HCT116 (cell line): ENCODE measurements at regions not wholly inside any gene's neighbourhood (a gene's known extent, or its start where the extent isn't known, plus 50 kb on each side); places are given as distances from the start of the nearest gene placed in this dataset.
"Not testable (repeated sequence)": the region's sequence is repeated elsewhere in the genome, so short reads cannot be mapped to it uniquely, and the experiment has no call there.

Experiments used
- ATAC-seq: fragments of 200-7000 bp; cut with Tn5 transposase; 2 replicates; pipeline ENCODE4 v1.9.1; 2020; ENCODE audit warnings: mild to moderate bottlenecking, moderate library complexity
- BruUV-seq: library from RNA; stranded (reverse); fragments of 400-500 nt; replicated peaks from 2 replicates; lab custom pipeline; 2021; lab: Mats Ljungman, UMichigan
- CTCF ChIA-PET: fragments of 300-600 bp; sonication (Branson Sonifier 250); formaldehyde crosslinking; loops from one replicate; lab custom pipeline; 2021; ENCODE audit warnings: antibody characterized with exemption; lab: Charles Lee
- POLR2A ChIA-PET: fragments of 300-600, 350-600 bp; sonication (Branson Sonifier 250); formaldehyde crosslinking; loops from one replicate; lab custom pipeline; 2021; ENCODE audit warnings: antibody characterized with exemption; lab: Charles Lee
- RAD21 ChIA-PET, 2 experiments: fragments of 300-600 bp; sonication (Branson Sonifier 250); formaldehyde crosslinking; loops; one replicate each; lab custom pipeline; 2023; ENCODE audit warnings: low total read pairs in 2 of 2; ENCODE audit not compliant: uncharacterized antibody in 2 of 2, unreplicated experiment in 2 of 2, low non-redundant PET in 1 of 2; lab: Charles Lee
- DNase-seq: peaks from one replicate; pipeline ENCODE4 v3.0.0-alpha.2; 2010; ENCODE audit warnings: low read depth, low spot score
- H2AFZ ChIP-seq: fragments of 200-600 bp; shearing (Covaris generic), sonication (generic); 2 replicates; pipeline ENCODE4 v1.6.1; 2017; ENCODE audit warnings: low read depth, mixed run types, mixed read lengths, antibody characterized with exemption, low read length; ENCODE audit not compliant: poor library complexity, severe bottlenecking
- H3K27ac ChIP-seq: 2 replicates; pipeline ENCODE4 v1.5.1; 2012; ENCODE audit warnings: low read depth, low read length
- H3K27me3 ChIP-seq: fragments of 200-600 bp; sonication (generic); 2 replicates; pipeline ENCODE4 v1.6.1; 2016; ENCODE audit warnings: mixed run types, low read length, mixed read lengths; ENCODE audit not compliant: insufficient read depth
- H3K36me3 ChIP-seq, 2 experiments: fragments of 200-500 bp in 1 of 2; fragments of 200-600 bp in 1 of 2; sonication (Bioruptor generic) in 1 of 2; sonication (generic) in 1 of 2; 2 replicates each; pipeline versions ENCODE4 v1.5.1 to v1.6.1; 2014 to 2016; ENCODE audit warnings: low read length in 2 of 2, inconsistent platforms in 1 of 2, mixed read lengths in 1 of 2, mixed run types in 1 of 2; ENCODE audit not compliant: insufficient read depth in 2 of 2, control insufficient read depth in 1 of 2
- H3K4me1 ChIP-seq, 2 experiments: fragments of 200-600 bp in 1 of 2; sonication (generic) in 1 of 2; 2 replicates each; pipeline versions ENCODE4 v1.5.1 to v1.6.1; 2012 to 2017; ENCODE audit warnings: low read length in 2 of 2, inconsistent platforms in 1 of 2, mild to moderate bottlenecking in 1 of 2, mixed read lengths in 1 of 2, mixed run types in 1 of 2, moderate library complexity in 1 of 2; ENCODE audit not compliant: insufficient read depth in 2 of 2, control insufficient read depth in 1 of 2
- H3K4me2 ChIP-seq: fragments of 200-600 bp; sonication (generic); 2 replicates; pipeline ENCODE4 v1.6.1; 2017; ENCODE audit warnings: mixed run types, low read length, mixed read lengths
- H3K4me3 ChIP-seq, 2 experiments: fragments of 200-600 bp in 1 of 2; sonication (generic) in 1 of 2; replicated peaks in 1 of 2; 2 replicates each; pipeline ENCODE4 v1.5.1; 2011 to 2016; ENCODE audit warnings: low read length in 2 of 2, control low read depth in 1 of 2, low read depth in 1 of 2, mild to moderate bottlenecking in 1 of 2, mixed read lengths in 1 of 2, mixed run types in 1 of 2
- H3K79me2 ChIP-seq: fragments of 200-600 bp; sonication (generic); 2 replicates; pipeline ENCODE4 v1.6.1; 2017; ENCODE audit warnings: mild to moderate bottlenecking, mixed run types, low read length, moderate library complexity, mixed read lengths; ENCODE audit not compliant: insufficient read depth
- H3K9ac ChIP-seq: fragments of 200-600 bp; sonication (generic); 2 replicates; pipeline ENCODE4 v1.6.1; 2016; ENCODE audit warnings: low read length, mixed read lengths
- H3K9me2 ChIP-seq: fragments of 200-600 bp; sonication (generic), shearing (Covaris generic); 2 replicates; pipeline ENCODE4 v1.6.1; 2017; ENCODE audit warnings: mixed run types, mild to moderate bottlenecking, moderate library complexity; ENCODE audit not compliant: insufficient read depth
- H3K9me3 ChIP-seq, 2 experiments: fragments of 200-500 bp in 1 of 2; fragments of 200-600 bp in 1 of 2; sonication (Bioruptor generic) in 1 of 2; sonication (generic) in 1 of 2; 2 replicates each; pipeline ENCODE4 v1.6.1; 2014 to 2017; ENCODE audit warnings: low read length in 2 of 2, mixed read lengths in 2 of 2, inconsistent platforms in 1 of 2, low read depth in 1 of 2, mild to moderate bottlenecking in 1 of 2, mixed run types in 1 of 2, moderate library complexity in 1 of 2; ENCODE audit not compliant: control insufficient read depth in 1 of 2, insufficient read depth in 1 of 2
- H4K20me1 ChIP-seq: fragments of 200-600 bp; sonication (generic), shearing (Covaris generic); 2 replicates; pipeline ENCODE4 v1.6.1; 2017; ENCODE audit warnings: mixed run types, mild to moderate bottlenecking, moderate library complexity; ENCODE audit not compliant: insufficient read depth
- CTCF ChIP-seq, 3 experiments: fragments of 200-600 bp in 1 of 3; sonication (generic) in 1 of 3; IDR thresholded peaks in 2 of 3; conservative IDR thresholded peaks in 1 of 3; 2 replicates each; pipeline ENCODE4 v1.5.1; 2012 to 2017; ENCODE audit warnings: low read depth in 2 of 3, low read length in 2 of 3, antibody characterized with exemption in 1 of 3, borderline replicate concordance in 1 of 3, control low read depth in 1 of 3, mild to moderate bottlenecking in 1 of 3, mixed read lengths in 1 of 3, mixed run types in 1 of 3, moderate library complexity in 1 of 3; ENCODE audit not compliant: insufficient read depth in 1 of 3
- EGR1 ChIP-seq: IDR thresholded peaks from 2 replicates; pipeline ENCODE4 v1.6.1; 2012; ENCODE audit warnings: low read depth
- JUND ChIP-seq: IDR thresholded peaks from 2 replicates; pipeline ENCODE4 v1.6.1; 2012
- POLR2A ChIP-seq: IDR thresholded peaks from 2 replicates; pipeline ENCODE4 v1.7.0; 2011; ENCODE audit warnings: borderline replicate concordance; ENCODE audit not compliant: insufficient read depth, insufficient read length; ENCODE audit errors: extremely low read depth
- YY1 ChIP-seq: IDR thresholded peaks from 2 replicates; pipeline ENCODE4 v1.6.1; 2011; ENCODE audit warnings: low read length, low read depth, moderate library complexity, mild to moderate bottlenecking; ENCODE audit not compliant: insufficient replicate concordance; ENCODE audit errors: extremely low read depth
- intact Hi-C: fragments of 100-400 bp; cut with micrococcal nuclease; formaldehyde crosslinking; loops from 2 replicates; pipeline ENCODE4 v1.10.0; 2022
- TF ChIP-seq, protein P1 (sequence below): IDR thresholded peaks from 2 replicates; pipeline ENCODE4 v1.6.1; 2012
- TF ChIP-seq, protein P2 (sequence below): IDR thresholded peaks from 2 replicates; pipeline ENCODE4 v1.6.1; 2012; ENCODE audit warnings: low read depth

DNA sequence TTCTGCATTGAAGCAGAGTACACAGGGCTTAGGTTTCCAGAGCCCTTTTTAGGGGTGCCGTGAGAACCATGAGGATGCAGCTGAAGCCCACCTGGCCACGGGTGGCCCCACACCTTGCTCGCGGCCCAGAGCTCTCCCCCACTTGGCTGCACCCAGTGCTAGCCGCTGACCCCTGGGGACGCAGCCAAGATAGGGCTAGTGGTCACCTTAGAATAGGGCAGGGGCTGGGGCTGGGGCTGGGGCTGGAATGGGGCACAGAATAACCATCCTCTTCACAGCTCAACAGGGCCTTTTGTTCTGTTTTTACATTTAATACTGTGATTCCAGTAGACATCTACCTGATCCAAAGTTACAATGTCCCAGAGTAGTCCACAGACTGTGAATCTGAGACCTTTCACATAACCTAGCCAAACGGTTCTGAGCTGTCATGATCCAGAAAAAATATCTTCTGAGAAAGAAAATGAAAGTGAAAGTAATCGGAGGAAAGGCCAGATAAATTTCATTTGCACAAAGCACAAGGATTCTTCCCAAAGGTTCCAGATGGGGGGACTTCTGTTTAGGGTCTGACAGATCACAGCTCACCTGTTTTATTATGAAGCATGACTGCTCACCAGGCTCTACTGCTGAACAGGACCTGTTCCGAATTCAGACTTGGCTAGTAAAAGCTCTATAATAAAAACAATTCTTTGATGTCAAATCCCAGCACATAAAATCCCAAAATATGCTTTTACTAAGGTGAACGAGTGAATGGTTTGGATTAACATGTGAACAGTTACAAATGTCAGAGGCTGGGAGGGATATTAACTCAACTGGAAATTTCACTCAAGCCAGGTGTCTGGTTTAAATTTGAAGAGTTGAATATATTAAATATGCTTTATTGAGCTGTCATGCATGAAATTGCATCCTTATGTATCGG is 401.9 kb downstream of the THBS2 start (continued):
- TF ChIP-seq CTCF (IDR thresholded peaks at IDR 0.05 in 2 of 3, conservative IDR thresholded peaks at IDR 0.05 in 1 of 3; ENCODE audit: borderline replicate concordance in 1 of 3, insufficient read depth in 1 of 3, low read depth in 2 of 3, low read length in 2 of 3) (no peak), JUND (no peak), POLR2A (no peak), YY1 (no peak), EGR1 (no peak)
- TF ChIP-seq, protein P1, sequence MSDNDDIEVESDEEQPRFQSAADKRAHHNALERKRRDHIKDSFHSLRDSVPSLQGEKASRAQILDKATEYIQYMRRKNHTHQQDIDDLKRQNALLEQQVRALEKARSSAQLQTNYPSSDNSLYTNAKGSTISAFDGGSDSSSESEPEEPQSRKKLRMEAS: no peak
- TF ChIP-seq, protein P2, sequence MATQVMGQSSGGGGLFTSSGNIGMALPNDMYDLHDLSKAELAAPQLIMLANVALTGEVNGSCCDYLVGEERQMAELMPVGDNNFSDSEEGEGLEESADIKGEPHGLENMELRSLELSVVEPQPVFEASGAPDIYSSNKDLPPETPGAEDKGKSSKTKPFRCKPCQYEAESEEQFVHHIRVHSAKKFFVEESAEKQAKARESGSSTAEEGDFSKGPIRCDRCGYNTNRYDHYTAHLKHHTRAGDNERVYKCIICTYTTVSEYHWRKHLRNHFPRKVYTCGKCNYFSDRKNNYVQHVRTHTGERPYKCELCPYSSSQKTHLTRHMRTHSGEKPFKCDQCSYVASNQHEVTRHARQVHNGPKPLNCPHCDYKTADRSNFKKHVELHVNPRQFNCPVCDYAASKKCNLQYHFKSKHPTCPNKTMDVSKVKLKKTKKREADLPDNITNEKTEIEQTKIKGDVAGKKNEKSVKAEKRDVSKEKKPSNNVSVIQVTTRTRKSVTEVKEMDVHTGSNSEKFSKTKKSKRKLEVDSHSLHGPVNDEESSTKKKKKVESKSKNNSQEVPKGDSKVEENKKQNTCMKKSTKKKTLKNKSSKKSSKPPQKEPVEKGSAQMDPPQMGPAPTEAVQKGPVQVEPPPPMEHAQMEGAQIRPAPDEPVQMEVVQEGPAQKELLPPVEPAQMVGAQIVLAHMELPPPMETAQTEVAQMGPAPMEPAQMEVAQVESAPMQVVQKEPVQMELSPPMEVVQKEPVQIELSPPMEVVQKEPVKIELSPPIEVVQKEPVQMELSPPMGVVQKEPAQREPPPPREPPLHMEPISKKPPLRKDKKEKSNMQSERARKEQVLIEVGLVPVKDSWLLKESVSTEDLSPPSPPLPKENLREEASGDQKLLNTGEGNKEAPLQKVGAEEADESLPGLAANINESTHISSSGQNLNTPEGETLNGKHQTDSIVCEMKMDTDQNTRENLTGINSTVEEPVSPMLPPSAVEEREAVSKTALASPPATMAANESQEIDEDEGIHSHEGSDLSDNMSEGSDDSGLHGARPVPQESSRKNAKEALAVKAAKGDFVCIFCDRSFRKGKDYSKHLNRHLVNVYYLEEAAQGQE: no peak
- TF ChIP-seq, all 23 proteins: peak for 0

GRCh38 chr6:168850027-168850736 is 403.5 kb downstream of the THBS2 start:
- H3K36me3 ChIP-seq, H3K9me3 ChIP-seq, H3K4me1 ChIP-seq, H3K4me2 ChIP-seq, H3K27me3 ChIP-seq, H3K27ac ChIP-seq, H2AFZ ChIP-seq, H3K9ac ChIP-seq, CTCF ChIA-PET, BruUV-seq, H3K4me3 ChIP-seq, POLR2A ChIA-PET, H4K20me1 ChIP-seq, DNase-seq, RAD21 ChIA-PET, intact Hi-C loops, H3K79me2 ChIP-seq, H3K9me2 ChIP-seq, ATAC-seq: not testable (repeated sequence)
